HepG2 (cell line): ENCODE measurements at regions not wholly inside any gene's neighbourhood (a gene's known extent, or its start where the extent isn't known, plus 50 kb on each side); places are given as distances from the start of the nearest gene placed in this dataset.

Experiments used
- ATAC-seq: fragments of 200-7000 bp; cut with Tn5 transposase; 3 replicates; pipeline ENCODE4 v1.9.1; 2020; ENCODE audit warnings: mild to moderate bottlenecking, moderate library complexity
- BruUV-seq: library from RNA; stranded (reverse); fragments of 400-500 nt; replicated peaks from 2 replicates; lab custom pipeline; 2021; lab: Mats Ljungman, UMichigan
- CTCF ChIA-PET: fragments of 300-600 bp; formaldehyde crosslinking; extraction: SDS; loops from one replicate; lab custom pipeline; 2021; ENCODE audit warnings: low total read pairs, inconsistent platforms, low intra/inter-chr PET ratio; lab: Yijun Ruan, JAX
- POLR2A ChIA-PET: fragments of 350-600 bp; sonication (Branson Sonifier 250); formaldehyde crosslinking; loops from one replicate; lab custom pipeline; 2020; ENCODE audit warnings: antibody characterized with exemption, inconsistent platforms; lab: Yijun Ruan, JAX
- DNase-seq: peaks from one replicate; pipeline ENCODE4 v3.0.0-alpha.2; 2015; ENCODE audit warnings: low spot score
- FAIRE-seq: peaks from 3 replicates; lab custom pipeline; 2011; peaks lifted over from hg19 to GRCh38; lab: Jason Lieb, UNC
- H2AFZ ChIP-seq: one replicate; pipeline ENCODE4 v1.6.1; 2011; ENCODE audit warnings: low read length, inconsistent platforms
- H3K27ac ChIP-seq: fragments of 300-600 bp; 3 replicates; pipeline ENCODE4 v1.8.0; 2011; ENCODE audit warnings: mixed run types, mild to moderate bottlenecking, mixed read lengths, low read length, inconsistent platforms; ENCODE audit not compliant: insufficient read depth; ENCODE audit errors: extremely low read length
- H3K27me3 ChIP-seq, 2 experiments: fragments of 200-600 bp in 1 of 2; 2 replicates in 1 of 2; 3 replicates in 1 of 2; pipeline versions ENCODE4 v1.6.0 to v1.8.0; 2011; ENCODE audit warnings: low read length in 2 of 2, mild to moderate bottlenecking in 2 of 2, moderate library complexity in 2 of 2, inconsistent platforms in 1 of 2; ENCODE audit not compliant: insufficient read depth in 2 of 2, control insufficient read depth in 1 of 2
- H3K36me3 ChIP-seq, 2 experiments: fragments of 200-600 bp in 1 of 2; replicated peaks in 1 of 2; 2 replicates in 1 of 2; 3 replicates in 1 of 2; pipeline versions ENCODE4 v1.5.1 to v1.8.0; 2011; ENCODE audit warnings: low read length in 2 of 2, inconsistent platforms in 1 of 2; ENCODE audit not compliant: insufficient read depth in 2 of 2, control insufficient read depth in 1 of 2
- H3K4me1 ChIP-seq: 2 replicates; pipeline ENCODE4 v1.5.1; 2012; ENCODE audit warnings: low read length, inconsistent platforms; ENCODE audit not compliant: insufficient read depth
- H3K4me2 ChIP-seq: 2 replicates; pipeline ENCODE4 v1.6.0; 2011; ENCODE audit warnings: low read depth, low read length, inconsistent platforms
- H3K4me3 ChIP-seq, 3 experiments: fragments of 200-600 bp in 1 of 3; sonication (generic), shearing (Covaris generic) in 1 of 3; replicated peaks in 1 of 3; 2 replicates each; pipeline ENCODE4 v1.5.1; 2011 to 2016; ENCODE audit warnings: low read length in 3 of 3, inconsistent platforms in 2 of 3, low read depth in 2 of 3, mild to moderate bottlenecking in 2 of 3, control low read depth in 1 of 3, mixed read lengths in 1 of 3; ENCODE audit not compliant: insufficient read depth in 1 of 3
- H3K79me2 ChIP-seq: one replicate; pipeline ENCODE4 v1.6.1; 2011; ENCODE audit warnings: low read length, inconsistent platforms; ENCODE audit not compliant: insufficient read depth
- H3K9ac ChIP-seq: 2 replicates; pipeline ENCODE4 v1.6.0; 2011; ENCODE audit warnings: mild to moderate bottlenecking, low read depth, low read length, inconsistent platforms; ENCODE audit not compliant: insufficient read depth
- H3K9me3 ChIP-seq: 2 replicates; pipeline ENCODE4 v1.5.1; 2012; ENCODE audit warnings: mild to moderate bottlenecking, low read length
- H4K20me1 ChIP-seq: 2 replicates; pipeline ENCODE4 v1.6.0; 2011; ENCODE audit warnings: inconsistent platforms, mild to moderate bottlenecking, low read length, moderate library complexity; ENCODE audit not compliant: insufficient read depth
- ATF7 ChIP-seq, 2 experiments: fragments of 450-650 bp in 1 of 2; sonication (generic) in 1 of 2; formaldehyde crosslinking in 1 of 2; IDR thresholded peaks; 2 replicates each; pipeline versions ENCODE4 v1.4.0 to v1.6.1; 2016 to 2020; ENCODE audit warnings: antibody characterized with exemption in 1 of 2, mild to moderate bottlenecking in 1 of 2, missing genetic modification reagents in 1 of 2
- ISL2 ChIP-seq: sonication (generic); formaldehyde crosslinking; IDR thresholded peaks from 2 replicates; pipeline ENCODE4 v1.5.0; 2020; ENCODE audit warnings: missing genetic modification reagents
- KMT2A ChIP-seq: sonication (generic); formaldehyde crosslinking; IDR thresholded peaks from 2 replicates; pipeline ENCODE4 v1.4.0; 2020; ENCODE audit warnings: missing genetic modification reagents
- MAFG ChIP-seq: sonication (generic); formaldehyde crosslinking; IDR thresholded peaks from 2 replicates; pipeline ENCODE4 v1.5.1; 2020; ENCODE audit warnings: mild to moderate bottlenecking, missing genetic modification reagents
- MLLT10 ChIP-seq: sonication (generic); formaldehyde crosslinking; IDR thresholded peaks from 2 replicates; pipeline ENCODE4 v1.4.0; 2020; ENCODE audit warnings: missing genetic modification reagents
- NFATC3 ChIP-seq: sonication (generic); formaldehyde crosslinking; IDR thresholded peaks from 2 replicates; pipeline ENCODE4 v1.5.1; 2020; ENCODE audit warnings: mild to moderate bottlenecking, missing genetic modification reagents
- ZFY ChIP-seq: sonication (generic); formaldehyde crosslinking; IDR thresholded peaks from 2 replicates; pipeline ENCODE4 v1.4.0; 2020; ENCODE audit warnings: missing genetic modification reagents
- ZNF12 ChIP-seq: sonication (generic); formaldehyde crosslinking; IDR thresholded peaks from 2 replicates; pipeline ENCODE4 v1.5.0; 2020; ENCODE audit warnings: missing genetic modification reagents
- ZNF460 ChIP-seq: sonication (generic); formaldehyde crosslinking; IDR thresholded peaks from 2 replicates; pipeline ENCODE4 v1.5.1; 2020; ENCODE audit warnings: missing genetic modification reagents, mild to moderate bottlenecking, borderline replicate concordance
- WGBS: methylation state at CpG from one replicate; pipeline ENCODE4 v1.1.6; 2017; ENCODE audit warnings: low lambda C conversion rate; 5-methylcytosine and 5-hydroxymethylcytosine counted together
- in situ Hi-C: cut with HindIII; loops from 2 replicates; pipeline ENCODE4 v1.10.0; 2017; ENCODE audit warnings: low pct_unique_long_range_greater_than_20kb; ENCODE audit not compliant: extremely low pct_ligation_motif_present
- intact Hi-C: fragments of 100-400 bp; cut with micrococcal nuclease; formaldehyde crosslinking; loops from one replicate; pipeline ENCODE4 v1.10.0; 2022; ENCODE audit not compliant: unreplicated experiment
- TF ChIP-seq, protein P1 (sequence below): sonication (generic); formaldehyde crosslinking; IDR thresholded peaks from 2 replicates; pipeline ENCODE4 v1.4.0; 2020; ENCODE audit warnings: missing genetic modification reagents
- TF ChIP-seq, protein P2 (sequence below): sonication (generic); formaldehyde crosslinking; IDR thresholded peaks from 2 replicates; pipeline ENCODE4 v1.4.0; 2020; ENCODE audit warnings: missing genetic modification reagents
- TF ChIP-seq, protein P3 (sequence below): sonication (generic); formaldehyde crosslinking; IDR thresholded peaks from 2 replicates; pipeline ENCODE4 v1.5.0; 2020; ENCODE audit warnings: missing genetic modification reagents

DNA sequence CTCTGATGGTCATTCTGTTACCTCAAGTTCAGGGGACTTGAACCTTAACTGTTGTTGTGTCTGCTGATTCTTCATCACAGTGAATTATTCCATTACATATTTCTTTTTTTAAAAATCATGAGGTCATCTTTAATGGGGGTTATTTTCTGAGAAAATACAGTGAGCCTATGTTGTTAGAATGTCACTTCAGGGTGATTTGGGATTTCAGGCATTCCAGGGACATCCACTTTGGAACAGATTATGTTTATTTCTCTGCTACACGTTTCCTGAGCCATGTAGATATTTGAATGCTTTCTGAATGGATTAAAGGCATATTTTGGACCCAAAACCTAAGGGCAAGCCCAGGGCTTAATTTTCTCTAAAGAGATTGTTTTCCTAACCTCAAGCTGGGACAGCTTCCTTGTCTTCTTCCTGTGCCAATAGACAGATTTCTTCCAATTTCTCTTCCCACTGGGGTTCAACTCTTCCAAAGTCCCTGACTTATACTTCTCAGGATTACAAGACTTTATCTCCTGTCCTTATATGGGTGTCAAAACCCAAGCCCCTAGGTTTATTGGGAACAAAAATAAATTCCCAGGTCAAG, 271.7 kb downstream of the ARHGAP12 start:
- Histone ChIP-seq H3K27me3 (peaks cover 0 to 12% of the 10 kb centered on the region in 2 experiments; a peak in 1 of 5 replicates), H3K4me2 (no peak overlapping the region), H3K27ac (no peak overlapping the region), H4K20me1 (no peaks in the 10 kb centered on the region), H3K9ac (no peak overlapping the region), H3K9me3 (no peaks in the 10 kb centered on the region), H3K4me1 (no peaks in the 10 kb centered on the region), H3K36me3 (no peaks in the 10 kb centered on the region), H3K79me2 (no peaks in the 10 kb centered on the region), H2AFZ (no peak overlapping the region), H3K4me3 (no peak overlapping the region)
- no peak for DNase-seq
- TF ChIP-seq ATF7 (IDR thresholded peaks at IDR 0.05) (peak; percentile 63), ATF7 (CRISPR knock-in tag; IDR thresholded peaks at IDR 0.05) (no peak), MLLT10 (CRISPR knock-in tag) (no peak)
- TF ChIP-seq, protein P1, sequence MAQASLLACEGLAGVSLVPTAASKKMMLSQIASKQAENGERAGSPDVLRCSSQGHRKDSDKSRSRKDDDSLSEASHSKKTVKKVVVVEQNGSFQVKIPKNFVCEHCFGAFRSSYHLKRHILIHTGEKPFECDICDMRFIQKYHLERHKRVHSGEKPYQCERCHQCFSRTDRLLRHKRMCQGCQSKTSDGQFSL: no peak
- BruUV-seq: no TSS peak
- FAIRE-seq: no peak
- in situ Hi-C loops (no loop called here), intact Hi-C loops (no loop called here)
- no peak for ATAC-seq
- CTCF ChIA-PET: no interaction called here
- POLR2A ChIA-PET: no interaction called here
- 0% methylated on average over 1 of the region's 1 CpG for WGBS

DNA sequence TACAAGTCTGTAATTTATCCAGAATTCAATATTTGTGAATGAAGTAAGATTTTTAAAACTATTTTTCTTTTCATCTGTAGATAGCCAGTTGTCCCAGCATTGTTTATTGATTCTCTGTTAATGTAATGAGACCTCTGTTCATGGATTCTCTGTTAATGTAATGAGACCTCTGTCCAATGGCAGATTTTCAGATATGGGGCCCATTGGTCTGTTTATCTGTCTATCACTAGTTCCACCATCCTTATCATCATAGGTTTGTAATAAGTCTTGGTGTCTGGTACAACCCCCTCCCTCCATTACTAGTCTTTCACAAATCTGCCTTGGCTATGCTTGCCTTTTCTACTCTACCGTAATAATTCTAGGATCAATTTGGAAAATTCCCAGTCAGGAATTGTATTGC, 276.6 kb downstream of the ARHGAP12 start:
- no peaks in the 10 kb centered on the region for H3K36me3 ChIP-seq
- 0 out of 2 replicates have a peak, but pooled peaks cover 5% of the 10 kb centered on the region for H3K4me1 ChIP-seq
- no TSS peak for BruUV-seq
- no peak overlapping the region for H3K4me3 ChIP-seq
- POLR2A ChIA-PET: no interaction called here
- peaks cover 0 to 5% of the 10 kb centered on the region in 2 experiments; a peak in 1 of 5 replicates for H3K27me3 ChIP-seq
- H3K4me2 ChIP-seq: no peak overlapping the region
- ATAC-seq (no peak), DNase-seq (no peak), FAIRE-seq (no peak)
- TF ChIP-seq, protein P2, sequence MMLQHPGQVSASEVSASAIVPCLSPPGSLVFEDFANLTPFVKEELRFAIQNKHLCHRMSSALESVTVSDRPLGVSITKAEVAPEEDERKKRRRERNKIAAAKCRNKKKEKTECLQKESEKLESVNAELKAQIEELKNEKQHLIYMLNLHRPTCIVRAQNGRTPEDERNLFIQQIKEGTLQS (CRISPR knock-in tag): no peak
- TF ChIP-seq ISL2 (CRISPR knock-in tag): no peak
- no peak for TF ChIP-seq MAFG (CRISPR knock-in tag)
- TF ChIP-seq, protein P3, sequence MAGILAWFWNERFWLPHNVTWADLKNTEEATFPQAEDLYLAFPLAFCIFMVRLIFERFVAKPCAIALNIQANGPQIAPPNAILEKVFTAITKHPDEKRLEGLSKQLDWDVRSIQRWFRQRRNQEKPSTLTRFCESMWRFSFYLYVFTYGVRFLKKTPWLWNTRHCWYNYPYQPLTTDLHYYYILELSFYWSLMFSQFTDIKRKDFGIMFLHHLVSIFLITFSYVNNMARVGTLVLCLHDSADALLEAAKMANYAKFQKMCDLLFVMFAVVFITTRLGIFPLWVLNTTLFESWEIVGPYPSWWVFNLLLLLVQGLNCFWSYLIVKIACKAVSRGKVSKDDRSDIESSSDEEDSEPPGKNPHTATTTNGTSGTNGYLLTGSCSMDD (CRISPR knock-in tag): no peak
- no peak for TF ChIP-seq NFATC3
- no peak for TF ChIP-seq KMT2A (CRISPR knock-in tag)
- TF ChIP-seq ZNF12 (CRISPR knock-in tag): no peak
- TF ChIP-seq ZFY (CRISPR knock-in tag): no peak
- TF ChIP-seq ZNF460: no peak
- CTCF ChIA-PET: no interaction called here
- H3K79me2 ChIP-seq: no peaks in the 10 kb centered on the region
- H3K9me3 ChIP-seq: no peaks in the 10 kb centered on the region
- no peaks in the 10 kb centered on the region for H4K20me1 ChIP-seq
- no peak overlapping the region for H3K27ac ChIP-seq
- H2AFZ ChIP-seq: no peak overlapping the region
- intact Hi-C loops: no loop called here
- WGBS: 95% methylated on average over 1 of the region's 1 CpG
- H3K9ac ChIP-seq: no peak overlapping the region
- in situ Hi-C loops: no loop called here
